GM06990 (cell line): ENCODE measurements at regions not wholly inside any gene's neighbourhood (a gene's known extent, or its start where the extent isn't known, plus 50 kb on each side); places are given as distances from the start of the nearest gene placed in this dataset.

ENCODE experiments used
- DNase-seq: peaks from one replicate; pipeline ENCODE4 v3.0.0-alpha.2; 2011; ENCODE audit not compliant: insufficient read length; ENCODE audit errors: extremely low read depth
- H3K27me3 ChIP-seq: replicated peaks from 2 replicates; pipeline ENCODE4 v1.6.0; 2011; ENCODE audit warnings: low read length; ENCODE audit not compliant: control insufficient read depth, insufficient read depth
- H3K36me3 ChIP-seq: 2 replicates; pipeline ENCODE4 v1.5.1; 2011; ENCODE audit warnings: low read length; ENCODE audit not compliant: control insufficient read depth, insufficient read depth
- H3K4me3 ChIP-seq: replicated peaks from 2 replicates; pipeline ENCODE4 v1.5.1; 2011; ENCODE audit warnings: low read depth, mild to moderate bottlenecking, control low read depth, low read length
- TF ChIP-seq, protein P1 (sequence below): IDR thresholded peaks from 2 replicates; pipeline ENCODE4 v1.5.1; 2011; ENCODE audit warnings: low read length, control low read depth, mild to moderate bottlenecking, inconsistent platforms; ENCODE audit not compliant: insufficient read depth, poor library complexity, severe bottlenecking

DNA sequence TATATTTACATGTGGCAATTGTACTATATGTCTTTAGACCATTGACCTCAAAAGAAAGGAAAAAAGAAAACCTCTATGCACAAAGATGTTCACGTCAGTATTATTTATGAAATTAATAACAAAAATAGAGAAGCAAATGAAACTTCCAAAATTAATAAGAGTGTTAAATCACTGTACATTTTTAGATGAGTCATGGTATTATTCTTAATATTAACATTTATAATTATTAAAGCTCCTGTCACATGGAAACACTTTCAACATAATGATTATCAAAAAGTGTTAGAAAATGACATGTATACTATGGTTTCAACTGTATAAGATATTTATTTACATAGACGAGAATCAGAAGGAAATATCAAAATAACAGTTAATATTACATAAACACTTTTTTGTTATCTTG is 324.9 kb upstream of the RUNX1 start:
- TF ChIP-seq, protein P1, sequence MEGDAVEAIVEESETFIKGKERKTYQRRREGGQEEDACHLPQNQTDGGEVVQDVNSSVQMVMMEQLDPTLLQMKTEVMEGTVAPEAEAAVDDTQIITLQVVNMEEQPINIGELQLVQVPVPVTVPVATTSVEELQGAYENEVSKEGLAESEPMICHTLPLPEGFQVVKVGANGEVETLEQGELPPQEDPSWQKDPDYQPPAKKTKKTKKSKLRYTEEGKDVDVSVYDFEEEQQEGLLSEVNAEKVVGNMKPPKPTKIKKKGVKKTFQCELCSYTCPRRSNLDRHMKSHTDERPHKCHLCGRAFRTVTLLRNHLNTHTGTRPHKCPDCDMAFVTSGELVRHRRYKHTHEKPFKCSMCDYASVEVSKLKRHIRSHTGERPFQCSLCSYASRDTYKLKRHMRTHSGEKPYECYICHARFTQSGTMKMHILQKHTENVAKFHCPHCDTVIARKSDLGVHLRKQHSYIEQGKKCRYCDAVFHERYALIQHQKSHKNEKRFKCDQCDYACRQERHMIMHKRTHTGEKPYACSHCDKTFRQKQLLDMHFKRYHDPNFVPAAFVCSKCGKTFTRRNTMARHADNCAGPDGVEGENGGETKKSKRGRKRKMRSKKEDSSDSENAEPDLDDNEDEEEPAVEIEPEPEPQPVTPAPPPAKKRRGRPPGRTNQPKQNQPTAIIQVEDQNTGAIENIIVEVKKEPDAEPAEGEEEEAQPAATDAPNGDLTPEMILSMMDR, result no peak
- Histone ChIP-seq H3K27me3 (no peaks in the 10 kb centered on the region; the same call in 1 of the 2 replicates), H3K36me3 (no peaks in the 10 kb centered on the region), H3K4me3 (no peak overlapping the region)
- DNase-seq, result no peak

DNA sequence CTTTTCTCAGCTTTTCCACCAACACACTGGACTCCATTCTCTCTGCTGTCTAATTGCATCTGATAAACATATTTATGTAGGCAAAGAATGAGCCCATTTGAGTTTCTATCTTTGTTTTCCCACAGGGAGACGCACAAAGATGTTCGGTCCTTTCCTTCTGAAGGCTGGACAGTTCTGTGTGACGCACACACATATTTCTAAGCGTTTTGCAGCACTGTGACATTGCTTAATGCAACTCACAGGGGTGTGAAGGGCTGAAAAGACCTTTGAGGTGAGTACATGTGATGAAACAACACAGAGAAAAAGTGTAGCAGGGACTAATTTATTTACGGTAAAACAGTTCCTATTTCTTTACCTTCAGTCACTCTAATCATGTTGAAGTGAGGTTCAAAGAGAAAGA is 323.1 kb upstream of the RUNX1 start:
- DNase-seq, result no peak
- no peaks in the 10 kb centered on the region; the same call in 1 of the 2 replicates for H3K27me3 ChIP-seq
- H3K36me3 ChIP-seq, result no peaks in the 10 kb centered on the region
- no peak overlapping the region for H3K4me3 ChIP-seq
- TF ChIP-seq, protein P1, result no peak

DNA sequence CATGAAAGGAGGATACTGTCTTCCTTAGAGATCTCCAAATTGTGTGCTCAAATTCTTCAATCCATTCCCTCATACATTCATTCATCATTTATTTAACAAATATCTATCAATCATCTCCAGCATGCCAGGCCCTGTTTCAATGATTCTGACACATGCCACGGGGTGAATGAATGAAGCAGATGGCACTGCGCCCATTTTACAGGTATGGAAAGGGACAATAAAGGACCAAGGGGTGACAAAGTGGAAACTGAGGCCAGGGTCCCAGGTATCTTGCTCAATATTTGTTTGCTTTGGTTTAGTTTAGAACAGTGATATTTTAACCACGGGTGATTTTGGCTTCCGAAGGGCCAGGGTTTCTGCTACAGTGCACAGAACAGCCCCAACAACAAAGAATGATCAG is 321.6 kb upstream of the RUNX1 start:
- Histone ChIP-seq H3K4me3 (no peak overlapping the region), H3K36me3 (no peaks in the 10 kb centered on the region), H3K27me3 (no peaks in the 10 kb centered on the region; the same call in 1 of the 2 replicates)
- TF ChIP-seq, protein P1, result no peak
- DNase-seq, result no peak

DNA sequence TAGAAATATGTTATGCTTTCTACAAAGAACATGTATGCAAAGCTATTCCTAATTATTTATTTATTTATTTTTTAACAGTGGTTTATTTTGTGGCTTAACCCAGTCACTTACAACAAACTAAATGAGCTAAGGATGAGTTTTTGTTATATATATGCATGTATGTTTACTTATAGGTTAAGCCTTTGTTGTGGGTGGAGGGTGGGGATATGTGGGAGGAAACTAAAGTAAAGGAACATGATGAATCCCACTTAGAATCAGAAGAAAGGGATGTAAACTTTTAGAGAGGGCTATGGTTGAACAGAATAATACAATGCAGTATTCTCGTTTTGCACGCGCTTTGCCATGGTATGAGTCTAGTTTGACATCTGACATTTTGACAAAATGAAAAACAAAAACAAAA is 321.0 kb upstream of the RUNX1 start:
- H3K4me3 ChIP-seq, result no peak overlapping the region
- H3K27me3 ChIP-seq, result no peaks in the 10 kb centered on the region; the same call in 1 of the 2 replicates
- DNase-seq, result no peak
- TF ChIP-seq, protein P1, result no peak
- no peaks in the 10 kb centered on the region for H3K36me3 ChIP-seq

DNA sequence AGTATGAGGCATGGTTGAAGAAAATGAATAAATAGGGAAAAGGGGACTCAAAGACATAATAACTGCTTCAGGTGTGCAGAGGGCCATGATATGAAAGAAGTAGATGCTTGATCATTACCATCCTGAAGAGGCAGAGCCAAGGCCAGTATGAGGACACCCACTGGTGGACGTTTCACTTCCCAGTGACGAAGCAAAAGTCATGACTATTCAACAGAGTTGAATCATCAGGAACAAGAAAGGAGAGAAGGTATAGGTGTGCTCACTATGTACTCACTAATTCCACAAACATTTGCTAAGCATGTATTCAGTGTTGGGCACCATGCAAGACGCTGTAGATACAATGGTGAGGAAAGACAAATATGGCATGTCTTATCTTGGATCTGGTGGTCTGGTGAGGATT is 319.2 kb upstream of the RUNX1 start:
- Histone ChIP-seq H3K4me3 (no peak overlapping the region), H3K36me3 (no peaks in the 10 kb centered on the region), H3K27me3 (no peaks in the 10 kb centered on the region; the same call in 1 of the 2 replicates)
- DNase-seq, result no peak
- TF ChIP-seq, protein P1, result no peak

DNA sequence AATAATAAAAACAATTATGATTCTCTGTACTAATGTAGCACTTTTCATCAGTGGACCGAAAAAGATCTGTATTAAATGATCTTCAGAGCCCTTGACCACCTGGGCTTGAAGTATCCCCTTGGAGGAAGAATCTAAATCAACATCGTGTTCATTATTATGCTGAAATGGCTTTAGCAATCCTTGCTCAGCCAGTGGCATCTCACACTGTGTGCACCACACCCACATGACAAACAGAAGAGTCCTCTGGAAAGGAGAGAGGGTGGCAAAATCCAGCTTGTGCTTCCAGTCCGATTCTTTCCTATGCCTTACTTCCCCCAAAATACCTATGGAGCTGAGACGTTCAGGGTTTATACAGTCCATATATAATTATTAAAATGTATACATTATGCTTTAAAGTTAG is 318.5 kb upstream of the RUNX1 start:
- TF ChIP-seq, protein P1, result no peak
- H3K27me3 ChIP-seq, result no peaks in the 10 kb centered on the region; the same call in 1 of the 2 replicates

More for the DNA sequence above, 318.5 kb upstream of the RUNX1 start:
- DNase-seq, result no peak
- Histone ChIP-seq H3K4me3 (no peak overlapping the region), H3K36me3 (no peaks in the 10 kb centered on the region)
